ENCODE measurements at regions not wholly inside any gene's neighbourhood (a gene's known extent, or its start where the extent isn't known, plus 50 kb on each side); places are given as distances from the start of the nearest gene placed in this dataset.

DNA sequence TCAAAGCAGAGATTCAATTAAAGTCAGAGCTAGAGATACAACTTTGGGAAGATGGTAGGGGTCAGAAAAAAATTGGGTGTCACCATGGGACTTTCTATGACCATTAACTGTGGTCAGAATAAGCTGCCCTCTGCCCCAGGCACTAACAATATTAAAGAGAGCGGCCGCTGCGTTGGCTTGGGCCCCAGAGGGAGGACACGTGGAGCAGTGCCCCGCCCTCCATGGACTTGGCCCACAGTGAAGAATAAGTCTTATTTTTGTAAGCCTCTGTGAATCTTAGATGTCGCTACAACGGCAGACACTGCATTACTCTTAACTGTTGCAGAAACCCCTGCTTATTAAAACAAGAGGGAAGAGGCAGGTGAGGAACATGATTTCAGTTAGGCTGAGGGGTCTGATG is 172.7 kb downstream of the UQCRFS1 start:
- TF ChIP-seq POLR2A (IDR thresholded peaks at IDR 0.05) (no peak), CTCF (IDR thresholded peaks at IDR 0.05) (no peak)

Data from heart left ventricle (tissue), 13 donors.